GM12864 (cell line): ENCODE measurements at regions not wholly inside any gene's neighbourhood (a gene's known extent, or its start where the extent isn't known, plus 50 kb on each side); places are given as distances from the start of the nearest gene placed in this dataset.

Source experiments
- DNase-seq: peaks from one replicate; pipeline ENCODE4 v3.0.0-alpha.2; 2011; ENCODE audit warnings: low read depth
- H3K4me3 ChIP-seq: 2 replicates; pipeline ENCODE4 v1.5.1; 2011; ENCODE audit warnings: mild to moderate bottlenecking, low read depth, low read length, control low read depth
- CTCF ChIP-seq: IDR thresholded peaks from 2 replicates; pipeline ENCODE4 v1.5.1; 2011; ENCODE audit warnings: low read depth, mild to moderate bottlenecking, moderate library complexity, low read length, control low read depth, inconsistent platforms; ENCODE audit errors: missing control alignments

GRCh38 chrX:113136836-113137235, 296.2 kb upstream of the AMOT start:
- no peak for DNase-seq
- H3K4me3 ChIP-seq, result no peak overlapping the region
- no peak for TF ChIP-seq CTCF

- H3K4me3 ChIP-seq, result no peak overlapping the region
- DNase-seq, result no peak
- TF ChIP-seq CTCF, result no peak
Observed at GRCh38 chrX:113133316-113133715, 292.7 kb upstream of the AMOT start.

- H3K4me3 ChIP-seq, result no peak overlapping the region
- no peak for DNase-seq
- no peak for TF ChIP-seq CTCF
Observed at GRCh38 chrX:113124693-113125092, 284.1 kb upstream of the AMOT start.

- TF ChIP-seq CTCF, result no peak
- H3K4me3 ChIP-seq, result no peak overlapping the region
- DNase-seq, result no peak
Observed at GRCh38 chrX:113075521-113075920, 234.9 kb upstream of the AMOT start.

GRCh38 chrX:113059714-113060113, 219.1 kb upstream of the AMOT start:
- DNase-seq, result no peak
- TF ChIP-seq CTCF, result no peak
- H3K4me3 ChIP-seq, result no peak overlapping the region

GRCh38 chrX:113058634-113059033, 218.0 kb upstream of the AMOT start:
- no peak for TF ChIP-seq CTCF
- no peak for DNase-seq
- H3K4me3 ChIP-seq, result no peak overlapping the region

- H3K4me3 ChIP-seq, result no peak overlapping the region
- DNase-seq, result no peak
- TF ChIP-seq CTCF, result no peak
Observed at GRCh38 chrX:113048896-113049295, 208.3 kb upstream of the AMOT start.
